HG03060 (cell line): ENCODE measurements at regions not wholly inside any gene's neighbourhood (a gene's known extent, or its start where the extent isn't known, plus 50 kb on each side); places are given as distances from the start of the nearest gene placed in this dataset.

Experiments used
- ATAC-seq: cut with Tn5 transposase; IDR thresholded peaks from one replicate; pipeline ENCODE4 v1.9.1; 2021; ENCODE audit warnings: low read depth, moderate number of reproducible peaks; ENCODE audit not compliant: unreplicated experiment

- no peak for ATAC-seq
Measured at GRCh38 chr6:159100395-159101182, 55.8 kb upstream of the TAGAP start.

GRCh38 chr6:159099961-159100360, 55.2 kb upstream of the TAGAP start:
- ATAC-seq: no peak

- ATAC-seq: no peak
Measured at GRCh38 chr6:159099276-159099675, 54.5 kb upstream of the TAGAP start.

GRCh38 chr6:159098636-159099106, 53.9 kb upstream of the TAGAP start:
- ATAC-seq: no peak

GRCh38 chr6:159097256-159097655, 52.5 kb upstream of the TAGAP start:
- no peak for ATAC-seq

GRCh38 chr6:159095616-159096015, 50.8 kb upstream of the TAGAP start:
- no peak for ATAC-seq

- ATAC-seq: no peak
Measured at GRCh38 chr6:159094444-159095252, 49.9 kb upstream of the TAGAP start.
